GM10248 (cell line): ENCODE measurements at regions not wholly inside any gene's neighbourhood (a gene's known extent, or its start where the extent isn't known, plus 50 kb on each side); places are given as distances from the start of the nearest gene placed in this dataset.
A peak's percentile ranks its signal among the peaks of the same experiment; 100 is the strongest.

Source experiments
- CTCF ChIA-PET: fragments of 300-600 bp; sonication (Branson Sonifier 250); formaldehyde crosslinking; extraction: SDS; loops from one replicate; lab custom pipeline; 2021; ENCODE audit warnings: antibody characterized with exemption; lab: Yijun Ruan, JAX
- POLR2A ChIA-PET: fragments of 350-650 bp; sonication (Branson Sonifier 250); formaldehyde crosslinking; extraction: SDS; loops from one replicate; lab custom pipeline; 2020; ENCODE audit warnings: antibody characterized with exemption; lab: Yijun Ruan, JAX
- DNase-seq: peaks from one replicate; pipeline ENCODE4 v3.0.0; 2012; ENCODE audit errors: extremely low spot score
- TF ChIP-seq, protein P1 (sequence below): IDR thresholded peaks from 2 replicates; pipeline ENCODE4 v1.5.1; 2012; ENCODE audit warnings: mild to moderate bottlenecking, low read depth; ENCODE audit errors: extremely low read depth, missing control alignments, control extremely low read depth

- ChIA-PET CTCF (no interaction called here), POLR2A (no interaction called here)
- TF ChIP-seq, protein P1, sequence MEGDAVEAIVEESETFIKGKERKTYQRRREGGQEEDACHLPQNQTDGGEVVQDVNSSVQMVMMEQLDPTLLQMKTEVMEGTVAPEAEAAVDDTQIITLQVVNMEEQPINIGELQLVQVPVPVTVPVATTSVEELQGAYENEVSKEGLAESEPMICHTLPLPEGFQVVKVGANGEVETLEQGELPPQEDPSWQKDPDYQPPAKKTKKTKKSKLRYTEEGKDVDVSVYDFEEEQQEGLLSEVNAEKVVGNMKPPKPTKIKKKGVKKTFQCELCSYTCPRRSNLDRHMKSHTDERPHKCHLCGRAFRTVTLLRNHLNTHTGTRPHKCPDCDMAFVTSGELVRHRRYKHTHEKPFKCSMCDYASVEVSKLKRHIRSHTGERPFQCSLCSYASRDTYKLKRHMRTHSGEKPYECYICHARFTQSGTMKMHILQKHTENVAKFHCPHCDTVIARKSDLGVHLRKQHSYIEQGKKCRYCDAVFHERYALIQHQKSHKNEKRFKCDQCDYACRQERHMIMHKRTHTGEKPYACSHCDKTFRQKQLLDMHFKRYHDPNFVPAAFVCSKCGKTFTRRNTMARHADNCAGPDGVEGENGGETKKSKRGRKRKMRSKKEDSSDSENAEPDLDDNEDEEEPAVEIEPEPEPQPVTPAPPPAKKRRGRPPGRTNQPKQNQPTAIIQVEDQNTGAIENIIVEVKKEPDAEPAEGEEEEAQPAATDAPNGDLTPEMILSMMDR, result no peak
- DNase-seq, result no peak
Observed at GRCh38 chr4:75118739-75119138, 185.8 kb downstream of the PARM1 start.

DNA sequence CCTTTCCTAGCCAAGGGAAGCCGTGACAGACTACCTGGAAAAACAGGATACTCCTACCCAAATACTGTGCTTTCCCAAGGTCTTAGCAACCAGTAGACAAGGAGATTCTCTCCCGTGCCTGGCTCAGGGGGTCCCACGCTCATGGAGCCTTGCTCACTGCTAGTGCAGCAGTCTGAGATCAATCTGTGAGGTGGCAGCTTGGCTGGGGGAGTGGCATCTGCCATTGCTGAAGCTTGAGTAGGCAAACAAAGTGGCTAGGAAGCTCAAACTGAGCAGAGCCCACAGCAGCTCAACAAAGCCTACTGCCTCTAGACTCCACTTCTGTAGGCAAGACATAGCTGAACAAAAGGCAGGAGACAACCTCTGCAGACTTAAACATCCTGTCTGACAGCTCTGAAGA is 177.1 kb downstream of the PARM1 start:
- ChIA-PET POLR2A (no interaction called here), CTCF (interaction anchor here (1.5 to 1.8 kb wide), 2 partner anchors 11 to 19 kb away, joined by 3 to 4 read pairs; no protein-coding TSS in a partner anchor)
- TF ChIP-seq, protein P1, result no peak
- DNase-seq, result no peak

- no peak for DNase-seq
- CTCF ChIA-PET, result interaction anchor here (0.9 to 1.2 kb wide), 3 partner anchors 9 to 48 kb away, joined by 3 to 5 read pairs (median 3); no protein-coding TSS in a partner anchor
- TF ChIP-seq, protein P1, result no peak
- POLR2A ChIA-PET, result no interaction called here
Observed at GRCh38 chr4:75107755-75108612, 175.1 kb downstream of the PARM1 start.

DNA sequence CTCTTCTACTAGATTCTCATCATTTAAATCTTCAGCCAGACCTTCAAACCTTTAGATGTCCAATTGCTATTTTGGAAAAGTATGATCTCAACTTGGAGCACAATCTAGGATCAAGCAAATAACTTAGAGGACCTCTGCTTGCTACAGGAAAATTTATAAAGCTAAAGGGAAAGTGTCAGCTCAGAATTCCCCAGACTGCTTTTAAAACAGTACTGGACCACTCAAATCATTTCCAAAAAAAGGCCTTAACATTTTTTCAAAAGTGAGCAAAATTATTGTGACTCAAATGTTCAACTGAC is 169.8 kb downstream of the PARM1 start:
- ChIA-PET CTCF (no interaction called here), POLR2A (no interaction called here)
- DNase-seq, result no peak
- TF ChIP-seq, protein P1, result no peak

DNA sequence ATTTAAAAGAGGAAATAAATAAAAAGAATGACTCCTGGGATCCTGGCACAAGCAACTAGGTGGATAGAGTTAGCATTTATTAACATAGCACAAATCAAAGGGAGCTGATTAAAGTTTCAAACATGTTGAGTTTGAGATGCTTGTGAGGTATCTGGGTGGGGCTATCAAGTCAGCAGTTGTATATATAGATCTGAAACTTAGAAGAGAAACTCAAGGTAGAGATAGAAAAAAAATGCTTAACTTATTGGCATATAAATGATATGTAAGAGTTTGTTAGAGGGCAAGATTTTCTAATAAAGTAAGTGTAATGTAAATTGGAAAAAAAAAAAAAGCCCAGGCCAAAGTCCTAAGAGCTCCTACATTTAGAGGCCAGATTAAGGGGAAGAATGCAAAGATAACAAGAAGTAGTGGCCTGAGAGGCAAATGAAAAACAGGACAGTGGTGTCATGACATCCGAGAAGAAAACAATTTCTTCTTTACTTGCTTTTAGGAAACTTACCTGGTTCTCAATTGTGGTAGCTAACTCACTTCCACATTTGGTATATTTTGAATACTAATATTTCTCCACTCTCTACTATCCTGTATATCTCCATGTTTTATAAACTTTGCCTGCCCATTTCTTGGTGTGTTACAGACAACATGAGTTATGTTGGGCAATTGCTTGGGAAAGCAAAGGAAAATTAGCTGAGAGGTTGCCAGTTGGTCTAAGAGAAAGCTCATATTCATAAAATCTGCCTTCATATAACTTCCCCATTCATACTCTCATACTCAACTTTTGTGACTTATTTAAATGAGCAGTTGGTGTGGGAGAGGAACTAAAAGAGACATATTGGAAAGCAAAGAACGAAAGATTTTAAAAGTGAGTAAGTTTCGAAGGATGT is 169.2 kb downstream of the PARM1 start:
- ChIA-PET CTCF (interaction anchor here (1.0 kb wide), 1 partner anchor 169 kb away, joined by 3 read pairs; the partner anchor contains the start of gene PARM1), POLR2A (no interaction called here)
- DNase-seq, result peak; percentile 29
- TF ChIP-seq, protein P1, result no peak
